B cell (primary cell): ENCODE measurements at regions not wholly inside any gene's neighbourhood (a gene's known extent, or its start where the extent isn't known, plus 50 kb on each side); places are given as distances from the start of the nearest gene placed in this dataset. TPM values are rescaled to one million over a fixed set of nuclear protein-coding genes. Genes with fewer than 3 reads are reported as not detected.
A peak's percentile ranks its signal among the peaks of the same experiment; 100 is the strongest.

Experiments
- ATAC-seq: fragments of 200-7000 bp; cut with Tn5 transposase; one replicate; pipeline ENCODE4 v1.10.0; 2021; ENCODE audit warnings: low read depth, mild to moderate bottlenecking, moderate number of reproducible peaks, moderate library complexity
- CTCF ChIA-PET: fragments of 350-600 bp; sonication (Branson Sonifier 250); formaldehyde crosslinking; loops from one replicate; lab custom pipeline; 2021; ENCODE audit warnings: antibody characterized with exemption, inconsistent platforms; lab: Charles Lee
- POLR2A ChIA-PET: fragments of 350-600 bp; sonication (Branson Sonifier 250); formaldehyde crosslinking; loops from one replicate; lab custom pipeline; 2021; ENCODE audit warnings: antibody characterized with exemption; lab: Charles Lee
- DNase-seq: peaks from one replicate; pipeline ENCODE4 v3.0.0; 2013
- H2AFZ ChIP-seq: 2 replicates; pipeline ENCODE4 v1.6.1; 2012; ENCODE audit warnings: mild to moderate bottlenecking, low read depth, low read length; ENCODE audit not compliant: insufficient read depth, poor library complexity, severe bottlenecking
- H3K27ac ChIP-seq, 2 donors: 1 replicate in 1 of 2; 2 replicates in 1 of 2; pipeline ENCODE4 v1.5.1; 2012 to 2013; ENCODE audit warnings: low read length in 2 of 2, mild to moderate bottlenecking in 2 of 2, moderate library complexity in 1 of 2
- H3K27me3 ChIP-seq, 4 experiments: fragments of 200-600 bp in 1 of 4; sonication (generic) in 1 of 4; replicated peaks in 1 of 4; 1 replicate in 2 of 4; 2 replicates in 2 of 4; pipeline versions ENCODE4 v1.6.1 to v1.7.0; 2013 to 2016; ENCODE audit warnings: low read length in 3 of 4, mild to moderate bottlenecking in 2 of 4, mixed read lengths in 1 of 4, moderate library complexity in 1 of 4; ENCODE audit not compliant: insufficient read depth in 4 of 4, control insufficient read depth in 3 of 4; ENCODE audit errors: control extremely low read depth in 1 of 4
- H3K36me3 ChIP-seq, 2 experiments: replicated peaks in 1 of 2; 1 replicate in 1 of 2; 2 replicates in 1 of 2; pipeline versions ENCODE4 v1.6.1 to v1.7.1; 2013; ENCODE audit warnings: low read length in 1 of 2; ENCODE audit not compliant: insufficient read depth in 2 of 2, control insufficient read depth in 1 of 2; ENCODE audit errors: control extremely low read depth in 1 of 2, extremely low read depth in 1 of 2
- H3K4me1 ChIP-seq, 2 donors: fragments of 200-600 bp in 1 of 2; sonication (generic) in 1 of 2; 1 replicate in 1 of 2; 2 replicates in 1 of 2; pipeline versions ENCODE4 v1.5.1 to v1.6.1; 2013 to 2017; ENCODE audit warnings: low read length in 2 of 2; ENCODE audit not compliant: control insufficient read depth in 2 of 2, insufficient read depth in 2 of 2
- H3K4me2 ChIP-seq: replicated peaks from 2 replicates; pipeline ENCODE3; 2012; ENCODE audit warnings: mild to moderate bottlenecking, low read depth, low read length; ENCODE audit not compliant: poor library complexity, severe bottlenecking
- H3K4me3 ChIP-seq, 5 experiments: fragments of 200-600 bp in 1 of 5; sonication (generic) in 1 of 5; 1 replicate in 3 of 5; 2 replicates in 2 of 5; pipeline versions ENCODE4 v1.5.1 to v1.7.0; 2011 to 2016; ENCODE audit warnings: low read length in 4 of 5, mild to moderate bottlenecking in 4 of 5, low read depth in 2 of 5, control low read depth in 1 of 5, moderate library complexity in 1 of 5; ENCODE audit not compliant: insufficient read depth in 1 of 5; ENCODE audit errors: control extremely low read depth in 1 of 5, extremely low read depth in 1 of 5
- H3K79me2 ChIP-seq: fragments of 200-600 bp; sonication (generic); one replicate; pipeline ENCODE4 v1.6.0; 2016; ENCODE audit warnings: low read length; ENCODE audit not compliant: control insufficient read depth, insufficient read depth
- H3K9ac ChIP-seq: fragments of 200-600 bp; sonication (generic); 2 replicates; pipeline ENCODE4 v1.6.1; 2017; ENCODE audit warnings: mild to moderate bottlenecking, low read length, moderate library complexity
- H3K9me3 ChIP-seq, 3 donors: one replicate each; pipeline versions ENCODE4 v1.6.1 to v1.7.1; 2013; ENCODE audit warnings: low read length in 2 of 3; ENCODE audit not compliant: control insufficient read depth in 2 of 3, insufficient read depth in 1 of 3; ENCODE audit errors: control extremely low read depth in 1 of 3
- H4K20me1 ChIP-seq: 2 replicates; pipeline ENCODE4 v1.6.0; 2012; ENCODE audit warnings: mild to moderate bottlenecking, low read length; ENCODE audit not compliant: insufficient read depth, control insufficient read depth, poor library complexity, severe bottlenecking
- H3K27ac Mint-ChIP-seq: one replicate; pipeline ENCODE4 v1.8.0; 2021; ENCODE audit warnings: mixed read lengths
- H3K27me3 Mint-ChIP-seq: one replicate; pipeline ENCODE4 v1.8.0; 2021; ENCODE audit warnings: mixed read lengths
- H3K4me1 Mint-ChIP-seq: one replicate; pipeline ENCODE4 v1.8.0; 2021; ENCODE audit warnings: mixed read lengths
- H3K4me3 Mint-ChIP-seq: one replicate; pipeline ENCODE4 v1.8.0; 2021; ENCODE audit warnings: mixed read lengths
- H3K9me3 Mint-ChIP-seq: one replicate; pipeline ENCODE4 v1.8.0; 2022; ENCODE audit warnings: mixed read lengths; ENCODE audit not compliant: insufficient read depth
- CTCF ChIP-seq: fragments of 200-600 bp; IDR thresholded peaks from one replicate; pipeline ENCODE4 v1.8.0; 2022; ENCODE audit warnings: antibody characterized with exemption, mild to moderate bottlenecking
- EZH2 ChIP-seq: IDR thresholded peaks from 2 replicates; pipeline ENCODE4 v1.6.1; 2012; ENCODE audit warnings: borderline replicate concordance, low read depth, mild to moderate bottlenecking, moderate library complexity, low read length; ENCODE audit not compliant: insufficient read depth, poor library complexity, severe bottlenecking
- WGBS: methylation state at CpG from one replicate; pipeline ENCODE4 v1.1.5; 2013; ENCODE audit warnings: missing lambda C conversion rate; ENCODE audit not compliant: insufficient coverage; 5-methylcytosine and 5-hydroxymethylcytosine counted together
- intact Hi-C: fragments of 100-400 bp; cut with micrococcal nuclease; formaldehyde crosslinking; loops from one replicate; pipeline ENCODE4 v1.10.0; 2022
- small RNA-seq: library from RNA; depleted of rRNA; stranded (forward); fragments of <200 nt; gene quantifications from one replicate; pipeline ENCODE3, GENCODE V24; 2012; ENCODE audit warnings: low replicate concordance, low read depth; ENCODE audit not compliant: insufficient read length

DNA sequence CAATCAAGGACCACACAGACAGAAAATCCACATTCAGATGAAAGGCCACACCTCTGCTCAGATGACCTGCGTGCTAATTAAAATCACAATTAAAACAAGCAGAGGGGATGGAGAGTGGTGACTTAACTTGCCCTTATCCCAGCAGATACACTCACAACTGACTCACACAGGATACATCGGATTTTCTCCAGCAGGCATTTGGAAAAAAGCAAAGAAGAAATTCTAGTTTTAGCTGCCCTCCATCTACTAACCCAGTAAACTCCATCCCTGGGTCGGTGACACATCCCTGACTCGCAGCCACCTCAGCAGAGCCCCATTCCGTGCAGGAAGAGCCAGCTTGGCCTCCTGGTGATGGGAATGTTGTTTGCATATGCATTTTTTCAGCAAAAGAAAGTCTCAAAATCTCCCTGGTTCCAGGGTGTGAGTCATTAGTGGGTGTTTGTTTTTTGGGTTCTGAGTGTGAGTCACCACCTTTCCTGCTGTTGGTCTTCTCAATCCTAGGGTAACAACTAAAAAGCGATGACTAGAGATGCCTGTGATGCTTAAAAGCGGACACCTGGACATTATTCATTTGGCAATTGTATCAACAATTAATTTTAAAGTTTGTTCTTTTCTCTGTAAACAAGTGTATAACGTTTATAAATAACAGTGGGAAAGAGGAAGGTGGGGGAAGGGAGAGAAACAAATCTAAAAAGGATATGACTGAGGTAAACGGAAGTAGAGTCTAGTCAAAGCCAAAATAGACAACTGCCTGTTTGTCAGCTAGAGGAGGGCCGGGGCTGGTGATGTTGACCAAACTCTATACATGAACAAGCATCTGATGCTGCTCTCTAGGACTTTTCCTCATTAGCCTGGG is 49.8 kb upstream of the SLC4A7 start:
- Histone ChIP-seq H3K36me3 (no peaks in the 10 kb centered on the region), H3K4me3 (no peak overlapping the region), H3K27ac (peak overlapping the region; percentile 12 to 41), H3K9ac (no peak overlapping the region), H3K4me2 (peak overlapping the region; percentile 17), H3K27me3 (no peaks in the 10 kb centered on the region), H3K79me2 (no peaks in the 10 kb centered on the region), H3K9me3 (peaks cover 0 to 3% (median 0%) of the 10 kb centered on the region in 3 donors), H4K20me1 (no peaks in the 10 kb centered on the region), H3K4me1 (peaks cover 10 to 17% of the 10 kb centered on the region in 2 donors), H2AFZ (peak overlapping the region; percentile 70)
- Mint-ChIP-seq H3K27ac (peak overlapping the region; percentile 92), H3K4me3 (peak overlapping the region; percentile 71), H3K4me1 (peaks cover 20% of the 10 kb centered on the region), H3K9me3 (no peaks in the 10 kb centered on the region), H3K27me3 (no peaks in the 10 kb centered on the region)
- ATAC-seq (peak; percentile 70), DNase-seq (peak; percentile 34)
- ChIA-PET CTCF (no interaction called here), POLR2A (no interaction called here)
- intact Hi-C loops, result no loop called here
- TF ChIP-seq EZH2 (no peak), CTCF (no peak)
- 86% methylated on average over 4 of the region's 10 CpGs for whole genome bisulfite sequencing

Small RNAs in the stretch of these regions (small RNA-seq; reads per million reads assigned to genes)
- gene AC098614.2 (not detected), gene RF00019 (not detected)
